ENCODE measurements at regions not wholly inside any gene's neighbourhood (a gene's known extent, or its start where the extent isn't known, plus 50 kb on each side); places are given as distances from the start of the nearest gene placed in this dataset.
"Not testable (repeated sequence)": the region's sequence is repeated elsewhere in the genome, so short reads cannot be mapped to it uniquely, and the experiment has no call there.

GRCh38 chr5:53169933-53170332, 60.4 kb upstream of the MOCS2 start:
- peaks cover 9% of the 10 kb centered on the region for H3K4me1 ChIP-seq (ENCODE audit: insufficient read depth, low read length)
- H3K4me3 ChIP-seq (ENCODE audit: low read length): no peak overlapping the region
- no peaks in the 10 kb centered on the region for H3K27me3 ChIP-seq (ENCODE audit: low read length)
- ChIA-PET CTCF (interaction anchor here (0.5 to 0.7 kb wide), 2 partner anchors 432 to 590 kb away, joined by 3 read pairs; no protein-coding TSS in a partner anchor), POLR2A (ENCODE audit: unreplicated experiment) (no interaction called here)
- no peaks in the 10 kb centered on the region for H3F3A ChIP-seq (ENCODE audit: low read length, unreplicated experiment)
- BruUV-seq (replicated peaks): no TSS peak
- no peaks in the 10 kb centered on the region for H3K9me3 ChIP-seq (ENCODE audit: low read length)
- intact Hi-C loops (cut with micrococcal nuclease): loop anchor here (1.0 to 2.0 kb wide), 8 partner anchors 79 to 1047 kb away; no protein-coding TSS in a partner anchor
- no peaks in the 10 kb centered on the region for H3K36me3 ChIP-seq (ENCODE audit: low read depth, low read length)
- no peaks in the 10 kb centered on the region for H3K9me2 ChIP-seq (replicated peaks; ENCODE audit: low read length)
- H4K20me1 ChIP-seq (ENCODE audit: low read length): no peaks in the 10 kb centered on the region
- DNase-seq: no peak
- TF ChIP-seq EZH2phosphoT487 (IDR thresholded peaks at IDR 0.05; ENCODE audit: borderline replicate concordance, low read length) (no peak), EZH2 (IDR thresholded peaks at IDR 0.05; ENCODE audit: low read length, unreplicated experiment) (no peak), CTCF (conservative IDR thresholded peaks at IDR 0.05; ENCODE audit: low read depth, low read length) (no peak)
- no peaks in the 10 kb centered on the region for H3K79me2 ChIP-seq (ENCODE audit: low read length)
- no peak overlapping the region for H2AFZ ChIP-seq (ENCODE audit: low read length)
- no peak overlapping the region for H3K9ac ChIP-seq (ENCODE audit: low read length)
- ATAC-seq: no peak
- no peak overlapping the region for H3K4me2 ChIP-seq (ENCODE audit: low read length)
- H3K27ac ChIP-seq (ENCODE audit: low read length): no peak overlapping the region

- Histone ChIP-seq H2AFZ (ENCODE audit: low read length) (no peak overlapping the region), H3F3A (ENCODE audit: low read length, unreplicated experiment) (no peaks in the 10 kb centered on the region), H3K9me2 (replicated peaks; ENCODE audit: low read length) (no peaks in the 10 kb centered on the region), H4K20me1 (ENCODE audit: low read length) (no peaks in the 10 kb centered on the region), H3K4me3 (ENCODE audit: low read length) (no peak overlapping the region), H3K9me3 (ENCODE audit: low read length) (no peaks in the 10 kb centered on the region), H3K27me3 (ENCODE audit: low read length) (no peaks in the 10 kb centered on the region), H3K79me2 (ENCODE audit: low read length) (no peaks in the 10 kb centered on the region), H3K36me3 (ENCODE audit: low read depth, low read length) (no peaks in the 10 kb centered on the region), H3K4me1 (ENCODE audit: insufficient read depth, low read length) (peaks cover 9% of the 10 kb centered on the region), H3K4me2 (ENCODE audit: low read length) (no peak overlapping the region), H3K27ac (ENCODE audit: low read length) (0 out of 2 replicates have a peak overlapping the region, but pooled peaks have one; percentile 9), H3K9ac (ENCODE audit: low read length) (no peak overlapping the region)
- DNase-seq (peak; percentile 69), ATAC-seq (peak; percentile 92)
- CTCF ChIA-PET: interaction anchor here (0.7 kb wide), 1 partner anchor 431 kb away, joined by 3 read pairs; no protein-coding TSS in a partner anchor
- BruUV-seq (replicated peaks): no TSS peak
- intact Hi-C loops (cut with micrococcal nuclease): loop anchor here (1.0 to 2.0 kb wide), 8 partner anchors 78 to 1046 kb away; no protein-coding TSS in a partner anchor
- POLR2A ChIA-PET (ENCODE audit: unreplicated experiment): interaction anchor here (0.5 to 0.6 kb wide), 2 partner anchors 19 to 180 kb away, joined by 4 to 9 read pairs; no protein-coding TSS in a partner anchor
- TF ChIP-seq EZH2 (IDR thresholded peaks at IDR 0.05; ENCODE audit: low read length, unreplicated experiment): no peak
- TF ChIP-seq EZH2phosphoT487 (IDR thresholded peaks at IDR 0.05; ENCODE audit: borderline replicate concordance, low read length): no peak
- peak; percentile 83 for TF ChIP-seq CTCF (conservative IDR thresholded peaks at IDR 0.05; ENCODE audit: low read depth, low read length)
Observed at GRCh38 chr5:53170746-53171349, 61.3 kb upstream of the MOCS2 start.

GRCh38 chr5:53172073-53172472, 62.5 kb upstream of the MOCS2 start:
- DNase-seq; H3K9ac ChIP-seq (ENCODE audit: low read length); H3K4me3 ChIP-seq (ENCODE audit: low read length); CTCF ChIA-PET; H3K27me3 ChIP-seq (ENCODE audit: low read length); POLR2A ChIA-PET (ENCODE audit: unreplicated experiment); H2AFZ ChIP-seq (ENCODE audit: low read length); H3F3A ChIP-seq (ENCODE audit: low read length, unreplicated experiment); H3K36me3 ChIP-seq (ENCODE audit: low read depth, low read length); H3K9me2 ChIP-seq (replicated peaks; ENCODE audit: low read length); H3K4me1 ChIP-seq (ENCODE audit: insufficient read depth, low read length); H4K20me1 ChIP-seq (ENCODE audit: low read length); intact Hi-C loops (cut with micrococcal nuclease); ATAC-seq; H3K4me2 ChIP-seq (ENCODE audit: low read length); H3K27ac ChIP-seq (ENCODE audit: low read length); H3K79me2 ChIP-seq (ENCODE audit: low read length); H3K9me3 ChIP-seq (ENCODE audit: low read length); BruUV-seq (replicated peaks): not testable (repeated sequence)

All from PC-3 (cell line).